ENCODE measurements at regions not wholly inside any gene's neighbourhood (a gene's known extent, or its start where the extent isn't known, plus 50 kb on each side); places are given as distances from the start of the nearest gene placed in this dataset.
"Not testable (repeated sequence)": the region's sequence is repeated elsewhere in the genome, so short reads cannot be mapped to it uniquely, and the experiment has no call there.

GRCh38 chrX:47776292-47777006, 60.3 kb upstream of the ZNF81 start:
- no peak for DNase-seq
- Histone ChIP-seq H3K4me1 (no peaks in the 10 kb centered on the region), H3K9me3 (no peaks in the 10 kb centered on the region), H3K36me3 (no peaks in the 10 kb centered on the region), H3K27me3 (no peaks in the 10 kb centered on the region), H3K4me3 (no peak overlapping the region), H3K27ac (no peak overlapping the region)
- intact Hi-C loops (cut with DNase I), result no loop called here
- no peak for TF ChIP-seq CTCF (IDR thresholded peaks at IDR 0.05)
- no peak for ATAC-seq

GRCh38 chrX:47772764-47773163, 63.9 kb upstream of the ZNF81 start:
- ATAC-seq, result no peak
- Histone ChIP-seq H3K4me1 (no peaks in the 10 kb centered on the region), H3K36me3 (no peaks in the 10 kb centered on the region), H3K4me3 (no peak overlapping the region), H3K27me3 (peaks cover 0 to under 1% of the 10 kb centered on the region in 2 donors), H3K9me3 (no peaks in the 10 kb centered on the region), H3K27ac (no peak overlapping the region)
- no peak for TF ChIP-seq CTCF (IDR thresholded peaks at IDR 0.05)
- DNase-seq, result no peak
- intact Hi-C loops (cut with DNase I), result no loop called here

- intact Hi-C loops (cut with DNase I), result no loop called here
- H3K27me3 ChIP-seq, result peaks cover 0 to 5% of the 10 kb centered on the region in 2 donors
- no peaks in the 10 kb centered on the region for H3K36me3 ChIP-seq
- H3K4me3 ChIP-seq, result no peak overlapping the region
- no peaks in the 10 kb centered on the region for H3K4me1 ChIP-seq
- DNase-seq (no peak), ATAC-seq (no peak)
- no peak for TF ChIP-seq CTCF (IDR thresholded peaks at IDR 0.05)
- no peaks in the 10 kb centered on the region for H3K9me3 ChIP-seq
- no peak overlapping the region for H3K27ac ChIP-seq
Observed at GRCh38 chrX:47771473-47771872, 65.2 kb upstream of the ZNF81 start.

- H3K9me3 ChIP-seq; H3K36me3 ChIP-seq; H3K4me3 ChIP-seq; H3K4me1 ChIP-seq; ATAC-seq; H3K27me3 ChIP-seq; DNase-seq; intact Hi-C loops (cut with DNase I); H3K27ac ChIP-seq: not testable (repeated sequence)
Observed at GRCh38 chrX:47762826-47763225, 73.9 kb upstream of the ZNF81 start.

- no peak overlapping the region for H3K27ac ChIP-seq
- no peaks in the 10 kb centered on the region for H3K9me3 ChIP-seq
- no peaks in the 10 kb centered on the region for H3K4me1 ChIP-seq
- intact Hi-C loops (cut with DNase I), result no loop called here
- H3K27me3 ChIP-seq, result no peaks in the 10 kb centered on the region
- no peak for TF ChIP-seq CTCF (IDR thresholded peaks at IDR 0.05)
- ATAC-seq, result no peak
- H3K36me3 ChIP-seq, result no peaks in the 10 kb centered on the region
- no peak for DNase-seq
- H3K4me3 ChIP-seq, result no peak overlapping the region
Observed at GRCh38 chrX:47752685-47753084, 84.0 kb upstream of the ZNF81 start.

GRCh38 chrX:47751670-47752069, 85.0 kb upstream of the ZNF81 start:
- no peak overlapping the region for H3K27ac ChIP-seq
- TF ChIP-seq CTCF (IDR thresholded peaks at IDR 0.05), result no peak
- no peaks in the 10 kb centered on the region for H3K36me3 ChIP-seq
- H3K4me1 ChIP-seq, result no peaks in the 10 kb centered on the region
- DNase-seq (peak in 2 of 4 donors; percentile 35 to 54), ATAC-seq (peak; percentile 74)
- H3K27me3 ChIP-seq, result no peaks in the 10 kb centered on the region
- no peaks in the 10 kb centered on the region for H3K9me3 ChIP-seq
- intact Hi-C loops (cut with DNase I), result no loop called here
- H3K4me3 ChIP-seq, result no peak overlapping the region

Measured in left lung (tissue), 4 donors.